K562 (cell line): ENCODE measurements at regions not wholly inside any gene's neighbourhood (a gene's known extent, or its start where the extent isn't known, plus 50 kb on each side); places are given as distances from the start of the nearest gene placed in this dataset.

Source experiments
- ATAC-seq: fragments of 200-7000 bp; cut with Tn5 transposase; 3 replicates; pipeline ENCODE4 v1.9.1; 2020; ENCODE audit warnings: moderate library complexity
- BruUV-seq: library from RNA; stranded (reverse); fragments of 400-500 nt; replicated peaks from 2 replicates; lab custom pipeline; 2021; lab: Mats Ljungman, UMichigan
- CTCF ChIA-PET: fragments of 300-600 bp; formaldehyde crosslinking; extraction: SDS; loops from one replicate; lab custom pipeline; 2021; ENCODE audit warnings: low intra/inter-chr PET ratio; lab: Yijun Ruan, JAX
- POLR2A ChIA-PET: fragments of 300-600, 350-650 bp; sonication (Branson Sonifier 250); formaldehyde crosslinking; extraction: SDS; loops from one replicate; lab custom pipeline; 2021; ENCODE audit warnings: antibody characterized with exemption, inconsistent platforms; lab: Yijun Ruan, JAX
- DNase-seq, 4 experiments: peaks; one replicate each; pipeline versions ENCODE4 v3.0.0 to v3.0.0-alpha.2; 2011 to 2018; ENCODE audit warnings: low spot score in 3 of 4, mixed read lengths in 3 of 4; ENCODE audit errors: extremely low read depth in 1 of 4
- FAIRE-seq: peaks from 2 replicates; lab custom pipeline; 2011; peaks lifted over from hg19 to GRCh38; lab: Jason Lieb, UNC
- H2AFZ ChIP-seq: 2 replicates; pipeline ENCODE4 v1.6.0; 2011; ENCODE audit warnings: low read depth, low read length, control low read depth, inconsistent platforms
- H3K27ac ChIP-seq: fragments of 200-600 bp; 3 replicates; pipeline ENCODE4 v1.8.0; 2011; ENCODE audit warnings: low read depth, mild to moderate bottlenecking, control low read depth, inconsistent platforms, low read length, moderate library complexity, mixed read lengths; ENCODE audit errors: extremely low read depth
- H3K27me3 ChIP-seq, 2 experiments: fragments of 300-600 bp in 1 of 2; 2 replicates in 1 of 2; 3 replicates in 1 of 2; pipeline versions ENCODE4 v1.6.0 to v1.8.0; 2011; ENCODE audit warnings: inconsistent platforms in 2 of 2, low read length in 2 of 2, mild to moderate bottlenecking in 1 of 2, mixed read lengths in 1 of 2, moderate library complexity in 1 of 2; ENCODE audit not compliant: control insufficient read depth in 2 of 2, insufficient read depth in 2 of 2
- H3K36me3 ChIP-seq: fragments of 300-600 bp; 3 replicates; pipeline ENCODE4 v1.8.0; 2011; ENCODE audit warnings: mild to moderate bottlenecking, low read length, inconsistent platforms; ENCODE audit not compliant: control insufficient read depth, insufficient read depth
- H3K4me1 ChIP-seq, 2 experiments: fragments of 200-600 bp in 1 of 2; replicated peaks in 1 of 2; 2 replicates in 1 of 2; 3 replicates in 1 of 2; pipeline versions ENCODE4 v1.5.1 to v1.8.0; 2011; ENCODE audit warnings: inconsistent platforms in 2 of 2, low read length in 2 of 2, mild to moderate bottlenecking in 1 of 2, mixed read lengths in 1 of 2, moderate library complexity in 1 of 2; ENCODE audit not compliant: control insufficient read depth in 2 of 2, insufficient read depth in 2 of 2
- H3K4me2 ChIP-seq: 2 replicates; pipeline ENCODE4 v1.6.1; 2011; ENCODE audit warnings: low read length, control low read depth, inconsistent platforms, mixed read lengths; ENCODE audit not compliant: insufficient read depth
- H3K4me3 ChIP-seq: fragments of 200-600 bp; sonication (generic), shearing (Covaris generic); 2 replicates; pipeline ENCODE4 v1.5.1; 2016; ENCODE audit warnings: control low read depth, inconsistent platforms
- H3K79me2 ChIP-seq: fragments of 200-600 bp; 3 replicates; pipeline ENCODE4 v1.8.0; 2011; ENCODE audit warnings: low read length, inconsistent platforms; ENCODE audit not compliant: control insufficient read depth, insufficient read depth
- H3K9ac ChIP-seq, 2 experiments: 2 replicates each; pipeline versions ENCODE4 v1.6.0 to v1.6.1; 2011; ENCODE audit warnings: low read depth in 2 of 2, low read length in 2 of 2, control low read depth in 1 of 2, inconsistent platforms in 1 of 2, mild to moderate bottlenecking in 1 of 2, mixed read lengths in 1 of 2; ENCODE audit not compliant: insufficient read depth in 1 of 2
- H3K9me1 ChIP-seq: one replicate; pipeline ENCODE4 v1.6.0; 2011; ENCODE audit warnings: inconsistent platforms, mild to moderate bottlenecking, low read length, moderate library complexity; ENCODE audit not compliant: control insufficient read depth, insufficient read depth
- H3K9me3 ChIP-seq: replicated peaks from 2 replicates; pipeline ENCODE4 v1.5.1; 2011; ENCODE audit warnings: low read depth, low read length, inconsistent platforms; ENCODE audit not compliant: control insufficient read depth, insufficient read depth
- H4K20me1 ChIP-seq: replicated peaks from 2 replicates; pipeline ENCODE4 v1.6.1; 2011; ENCODE audit warnings: low read length, inconsistent platforms, mixed read lengths; ENCODE audit not compliant: control insufficient read depth, insufficient read depth
- FOXA1 ChIP-seq: fragments of 450-650 bp; IDR thresholded peaks from 2 replicates; pipeline ENCODE4 v1.6.1; 2016; ENCODE audit warnings: mild to moderate bottlenecking, borderline replicate concordance
- GATAD2A ChIP-seq: fragments of 450-650 bp; IDR thresholded peaks from 2 replicates; pipeline ENCODE4 v1.6.1; 2017
- MTA3 ChIP-seq: fragments of 450-650 bp; formaldehyde crosslinking; IDR thresholded peaks from 2 replicates; pipeline ENCODE4 v1.6.1; 2017; ENCODE audit warnings: mild to moderate bottlenecking, borderline replicate concordance
- NELFE ChIP-seq: IDR thresholded peaks from 2 replicates; pipeline ENCODE4 v1.6.1; 2011; ENCODE audit warnings: mild to moderate bottlenecking; ENCODE audit not compliant: insufficient read depth, insufficient read length
- PKNOX1 ChIP-seq: fragments of 450-650 bp; IDR thresholded peaks from 2 replicates; pipeline ENCODE4 v1.6.1; 2016
- PPARD ChIP-seq: fragments of 250-450 bp; sonication (Bioruptor Pico); IDR thresholded peaks from 2 replicates; pipeline ENCODE4 v1.8.0; 2022; ENCODE audit warnings: inconsistent platforms, mild to moderate bottlenecking, moderate library complexity
- PRMT5 ChIP-seq: sonication (generic); formaldehyde crosslinking; IDR thresholded peaks from 2 replicates; pipeline ENCODE4 v1.5.0; 2020; ENCODE audit warnings: missing genetic modification reagents
- RAD51 ChIP-seq: fragments of 450-650 bp; IDR thresholded peaks from 2 replicates; pipeline ENCODE4 v1.7.1; 2016; ENCODE audit warnings: low read depth, mild to moderate bottlenecking, borderline replicate concordance
- RERE ChIP-seq: sonication (generic); formaldehyde crosslinking; IDR thresholded peaks from 2 replicates; pipeline ENCODE4 v1.8.0; 2023; ENCODE audit warnings: missing genetic modification reagents, mild to moderate bottlenecking, borderline replicate concordance
- TBP ChIP-seq: optimal IDR thresholded peaks from 2 replicates; pipeline ENCODE3; 2011; ENCODE audit warnings: low read depth, low read length, improper control_type of control experiment
- ZKSCAN1 ChIP-seq: fragments of 150-350 bp; IDR thresholded peaks from 2 replicates; pipeline ENCODE4 v1.6.1; 2016; ENCODE audit warnings: low read depth, low read length
- ZNF263 ChIP-seq: sonication (generic); formaldehyde crosslinking; IDR thresholded peaks from 2 replicates; pipeline ENCODE4 v1.8.0; 2022; ENCODE audit warnings: mild to moderate bottlenecking, missing genetic modification reagents, borderline replicate concordance
- ZNF766 ChIP-seq: fragments of 200-800 bp; sonication (Bioruptor generic); conservative IDR thresholded peaks from 2 replicates; pipeline ENCODE4 v1.6.1; 2016; ENCODE audit warnings: missing genetic modification characterization, missing compliant biosample characterization
- WGBS: fragments of 100-300 bp; shearing (Covaris generic); methylation state at CpG from one replicate; pipeline ENCODE4 v1.1.6; 2016; ENCODE audit warnings: low coverage, mixed read lengths; ENCODE audit not compliant: insufficient coverage; ENCODE audit errors: missing lambda C conversion rate; 5-methylcytosine and 5-hydroxymethylcytosine counted together
- in situ Hi-C: fragments of 300-500 bp; cut with MboI; formaldehyde crosslinking; loops from 4 replicates; pipeline ENCODE4 v1.15.0; 2018; ENCODE audit warnings: inconsistent platforms, mixed read lengths
- intact Hi-C: fragments of 100-400 bp; cut with micrococcal nuclease; formaldehyde crosslinking; loops from 2 replicates; pipeline ENCODE4 v1.14.2; 2022

GRCh38 chr4:188620608-188621007 is 481.4 kb downstream of the TRIML1 start:
- H3K27ac ChIP-seq, result no peak overlapping the region
- H3K36me3 ChIP-seq, result no peaks in the 10 kb centered on the region
- in situ Hi-C loops, result no loop called here
- H3K79me2 ChIP-seq, result no peaks in the 10 kb centered on the region
- H3K4me2 ChIP-seq, result no peak overlapping the region
- no peak overlapping the region for H3K4me3 ChIP-seq
- ATAC-seq, result no peak
- DNase-seq, result no peak
- no peaks in the 10 kb centered on the region for H3K4me1 ChIP-seq
- BruUV-seq, result no TSS peak
- no peak overlapping the region for H3K9ac ChIP-seq
- WGBS, result 0% methylated on average over 2 of the region's 2 CpGs
- H3K9me3 ChIP-seq, result no peaks in the 10 kb centered on the region; the same call in 1 of the 2 replicates
- POLR2A ChIA-PET, result no interaction called here
- TF ChIP-seq NELFE, result no peak
- no peak for TF ChIP-seq RERE
- TF ChIP-seq ZKSCAN1, result no peak
- no peak for TF ChIP-seq ZNF263
- no peak for TF ChIP-seq PKNOX1
- no peak for TF ChIP-seq RAD51
- TF ChIP-seq PPARD (CRISPR knock-in tag), result no peak
- TF ChIP-seq GATAD2A, result no peak
- no peak for TF ChIP-seq PRMT5 (CRISPR knock-in tag)
- TF ChIP-seq FOXA1, result no peak
- TF ChIP-seq TBP, result no peak
- no peak for TF ChIP-seq ZNF766 (CRISPR knock-in tag)
- TF ChIP-seq MTA3, result no peak
- TF ChIP-seq, all 486 proteins: peak for 0
- no peaks in the 10 kb centered on the region for H4K20me1 ChIP-seq
- intact Hi-C loops, result no loop called here
- H3K9me1 ChIP-seq, result no peaks in the 10 kb centered on the region
- CTCF ChIA-PET, result no interaction called here
- FAIRE-seq, result no peak
- no peaks in the 10 kb centered on the region for H3K27me3 ChIP-seq
- no peak overlapping the region for H2AFZ ChIP-seq
